HT-29 (cell line): ENCODE measurements at regions not wholly inside any gene's neighbourhood (a gene's known extent, or its start where the extent isn't known, plus 50 kb on each side); places are given as distances from the start of the nearest gene placed in this dataset. TPM values are rescaled to one million over a fixed set of nuclear protein-coding genes. Genes with fewer than 3 reads are reported as not detected.

Source experiments
- small RNA-seq: library from RNA; depleted of rRNA; stranded (forward); fragments of <200 nt; gene quantifications from one replicate; pipeline ENCODE3, GENCODE V24; 2014

Small RNA genes in the stretch of these regions (small RNA-seq; reads per million reads assigned to genes)
- not detected for gene RNU6-366P
